Activated CD8-positive, alpha-beta T cell treated with anti-CD3 and anti-CD28 coated beads, Interleukin-2, amount 10 ng/mL, durations not matched to agents 7 days and 5 days (primary cell): ENCODE measurements at regions not wholly inside any gene's neighbourhood (a gene's known extent, or its start where the extent isn't known, plus 50 kb on each side); places are given as distances from the start of the nearest gene placed in this dataset.

ENCODE experiments used
- ATAC-seq: fragments of 150-1000 bp; cut with Tn5 transposase; one replicate; pipeline ENCODE4 v1.10.0; 2021; ENCODE audit warnings: moderate library complexity
- CTCF ChIA-PET: fragments of 350-600 bp; sonication (Branson Sonifier 250); formaldehyde crosslinking; loops from one replicate; lab custom pipeline; 2021; ENCODE audit warnings: antibody characterized with exemption; lab: Charles Lee
- POLR2A ChIA-PET: fragments of 350-600 bp; sonication (Branson Sonifier 250); formaldehyde crosslinking; loops from one replicate; lab custom pipeline; 2021; ENCODE audit warnings: antibody characterized with exemption; lab: Charles Lee
- DNase-seq: peaks from one replicate; pipeline ENCODE4 v3.0.0-alpha.2; 2020
- H3K27ac Mint-ChIP-seq: one replicate; pipeline ENCODE4 v1.8.0; 2021; ENCODE audit warnings: mild to moderate bottlenecking, mixed read lengths
- H3K27me3 Mint-ChIP-seq: one replicate; pipeline ENCODE4 v1.8.0; 2021; ENCODE audit warnings: low read depth, mixed read lengths
- H3K36me3 Mint-ChIP-seq: one replicate; pipeline ENCODE4 v1.8.0; 2021; ENCODE audit warnings: low read depth, mixed read lengths
- H3K4me1 Mint-ChIP-seq: one replicate; pipeline ENCODE4 v1.8.0; 2021; ENCODE audit warnings: low read depth, mixed read lengths
- H3K4me3 Mint-ChIP-seq: one replicate; pipeline ENCODE4 v1.8.0; 2021; ENCODE audit warnings: mild to moderate bottlenecking, mixed read lengths
- H3K9me3 Mint-ChIP-seq: one replicate; pipeline ENCODE4 v1.8.0; 2022; ENCODE audit warnings: mixed read lengths; ENCODE audit not compliant: insufficient read depth

DNA sequence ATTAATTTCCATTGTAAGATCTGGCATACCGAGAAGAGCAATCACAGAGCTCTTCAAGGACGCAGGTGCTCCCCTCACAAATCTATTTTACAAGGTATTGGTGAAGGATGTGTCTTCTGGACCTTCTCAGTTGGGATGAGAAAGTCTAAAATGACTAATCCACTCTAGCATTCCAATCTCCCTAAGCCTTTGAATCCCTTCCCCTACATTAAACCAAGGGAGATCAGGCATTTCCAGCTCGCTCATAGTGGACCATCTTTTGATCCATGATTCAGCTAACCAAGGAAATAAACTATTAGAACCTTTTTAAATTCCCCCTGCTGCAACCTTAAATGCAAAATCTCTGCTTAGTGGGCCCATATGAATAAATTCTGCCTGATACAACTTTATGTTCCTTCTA lies 95.9 kb upstream of the FBN2 start:
- no peak overlapping the region for H3K27ac Mint-ChIP-seq
- H3K4me1 Mint-ChIP-seq: no peaks in the 10 kb centered on the region
- no peaks in the 10 kb centered on the region for H3K36me3 Mint-ChIP-seq
- no peak overlapping the region for H3K4me3 Mint-ChIP-seq
- no peak for ATAC-seq
- H3K27me3 Mint-ChIP-seq: no peaks in the 10 kb centered on the region
- POLR2A ChIA-PET: no interaction called here
- CTCF ChIA-PET: no interaction called here
- no peak for DNase-seq
- H3K9me3 Mint-ChIP-seq: no peaks in the 10 kb centered on the region

DNA sequence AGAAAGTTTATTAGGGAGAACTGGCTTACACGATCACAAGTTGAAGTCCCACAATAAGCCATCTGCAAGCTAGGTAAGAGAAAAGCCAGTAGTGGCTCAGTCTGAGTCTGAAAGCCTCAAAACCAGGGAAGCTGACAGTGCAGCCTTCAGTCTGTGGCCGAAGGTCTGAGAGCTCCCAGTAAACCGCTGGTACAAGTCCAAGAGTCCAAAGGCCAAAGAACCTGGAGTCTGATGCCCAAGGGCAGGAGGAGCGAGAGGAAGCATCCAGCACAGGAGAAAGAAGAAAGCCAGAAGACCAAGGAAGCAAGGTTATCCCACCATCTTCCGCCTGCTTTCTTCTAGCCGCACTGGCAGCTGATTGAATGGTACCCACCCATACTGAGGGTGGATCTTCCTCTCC lies 97.3 kb upstream of the FBN2 start:
- H3K36me3 Mint-ChIP-seq: no peaks in the 10 kb centered on the region
- H3K4me1 Mint-ChIP-seq: no peaks in the 10 kb centered on the region
- ATAC-seq: no peak
- H3K4me3 Mint-ChIP-seq: no peak overlapping the region
- no peaks in the 10 kb centered on the region for H3K9me3 Mint-ChIP-seq
- no peaks in the 10 kb centered on the region for H3K27me3 Mint-ChIP-seq
- no peak overlapping the region for H3K27ac Mint-ChIP-seq
- POLR2A ChIA-PET: no interaction called here
- CTCF ChIA-PET: no interaction called here
- no peak for DNase-seq

DNA sequence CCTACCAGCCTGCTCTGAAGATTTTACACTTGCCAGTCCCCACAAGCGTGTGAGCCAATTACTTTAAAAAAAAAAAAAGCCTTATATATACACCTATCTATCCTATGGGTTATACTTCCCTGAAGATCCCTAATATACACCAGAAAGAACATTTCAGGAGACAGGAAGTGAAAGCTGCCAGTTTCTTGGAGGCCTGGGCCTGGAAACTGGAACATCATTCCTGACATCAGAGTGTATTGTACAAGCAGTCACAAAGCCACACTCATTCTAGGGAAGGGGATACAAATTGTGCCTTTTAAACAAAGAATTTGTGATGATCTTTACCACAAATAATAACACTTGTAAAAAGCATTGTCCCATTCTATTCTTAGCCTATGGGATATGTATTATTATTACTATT lies 98.3 kb upstream of the FBN2 start:
- H3K27me3 Mint-ChIP-seq: no peaks in the 10 kb centered on the region
- DNase-seq (no peak), ATAC-seq (no peak)
- no peaks in the 10 kb centered on the region for H3K36me3 Mint-ChIP-seq
- ChIA-PET POLR2A (no interaction called here), CTCF (no interaction called here)
- H3K9me3 Mint-ChIP-seq: no peaks in the 10 kb centered on the region
- H3K27ac Mint-ChIP-seq: no peak overlapping the region
- no peak overlapping the region for H3K4me3 Mint-ChIP-seq
- H3K4me1 Mint-ChIP-seq: no peaks in the 10 kb centered on the region

DNA sequence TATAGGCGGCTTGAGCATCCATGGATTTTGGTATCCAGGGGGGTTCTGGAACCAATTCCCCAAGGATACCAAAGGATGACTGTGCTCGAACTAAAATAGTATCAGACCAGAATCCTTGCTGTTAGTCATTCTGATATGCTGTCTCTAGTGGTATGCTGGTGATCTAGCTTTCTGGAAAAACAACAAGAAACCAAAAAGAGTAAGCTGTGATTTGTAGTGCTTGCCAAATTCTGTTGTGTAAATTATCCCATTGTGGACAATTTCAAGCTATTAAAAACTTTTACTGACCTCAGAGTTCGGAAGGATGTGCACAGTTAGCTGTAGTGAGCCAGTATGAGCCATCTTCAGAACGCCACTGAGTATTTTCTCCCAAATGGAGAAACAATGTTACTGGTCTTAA lies 99.0 kb upstream of the FBN2 start:
- Mint-ChIP-seq H3K9me3 (no peaks in the 10 kb centered on the region), H3K4me3 (no peak overlapping the region)
- no peak for ATAC-seq

DNA sequence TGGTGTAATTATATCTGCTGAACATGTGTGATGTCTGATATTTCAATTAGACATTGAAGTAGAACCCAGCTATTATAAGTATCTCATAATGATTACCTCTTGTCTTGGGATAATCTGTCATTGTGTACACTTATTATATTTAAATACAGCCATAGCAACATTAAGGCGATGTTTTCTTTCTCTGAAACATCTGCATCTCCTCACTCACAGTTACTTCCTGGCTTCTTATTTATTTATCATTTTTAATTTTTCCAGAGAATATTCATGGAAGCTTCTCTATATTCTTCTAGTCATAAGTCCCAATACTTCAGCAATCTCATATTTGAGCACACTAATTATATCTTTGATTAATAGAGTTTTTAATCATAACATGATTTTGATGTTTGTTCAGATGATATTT lies 103.8 kb upstream of the FBN2 start:
- CTCF ChIA-PET: no interaction called here
- POLR2A ChIA-PET: no interaction called here
- ATAC-seq (no peak), DNase-seq (no peak)
- Mint-ChIP-seq H3K27me3 (no peaks in the 10 kb centered on the region), H3K36me3 (no peaks in the 10 kb centered on the region), H3K27ac (no peak overlapping the region), H3K4me1 (no peaks in the 10 kb centered on the region), H3K9me3 (no peaks in the 10 kb centered on the region), H3K4me3 (no peak overlapping the region)

More for the DNA sequence above, 99.0 kb upstream of the FBN2 start:
- no peaks in the 10 kb centered on the region for H3K36me3 Mint-ChIP-seq
- ChIA-PET POLR2A (no interaction called here), CTCF (no interaction called here)
- H3K27ac Mint-ChIP-seq: no peak overlapping the region
- no peaks in the 10 kb centered on the region for H3K27me3 Mint-ChIP-seq
- DNase-seq: no peak
- no peaks in the 10 kb centered on the region for H3K4me1 Mint-ChIP-seq

DNA sequence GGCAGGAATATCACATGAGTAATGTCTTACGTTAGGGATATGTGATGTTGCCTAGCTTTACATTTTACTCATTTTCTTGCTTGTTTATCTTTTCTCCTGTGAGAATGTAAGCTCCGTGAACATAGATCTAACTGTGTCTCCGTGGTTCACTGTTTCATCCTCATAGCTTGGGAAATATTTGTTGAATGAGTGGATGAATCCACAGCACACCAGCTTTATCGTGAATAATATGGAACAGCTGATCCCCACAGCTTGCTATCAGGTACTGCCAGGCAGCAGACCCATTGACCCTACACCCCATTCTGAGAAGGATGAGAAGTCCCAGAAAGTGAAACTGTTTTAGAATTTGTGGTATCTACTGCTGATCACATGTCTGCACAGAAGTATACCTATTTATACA lies 106.8 kb upstream of the FBN2 start:
- ATAC-seq: no peak
- POLR2A ChIA-PET: no interaction called here
- Mint-ChIP-seq H3K36me3 (no peaks in the 10 kb centered on the region), H3K9me3 (no peaks in the 10 kb centered on the region), H3K4me1 (no peaks in the 10 kb centered on the region), H3K4me3 (no peak overlapping the region), H3K27me3 (no peaks in the 10 kb centered on the region), H3K27ac (no peak overlapping the region)
- CTCF ChIA-PET: no interaction called here
- no peak for DNase-seq

DNA sequence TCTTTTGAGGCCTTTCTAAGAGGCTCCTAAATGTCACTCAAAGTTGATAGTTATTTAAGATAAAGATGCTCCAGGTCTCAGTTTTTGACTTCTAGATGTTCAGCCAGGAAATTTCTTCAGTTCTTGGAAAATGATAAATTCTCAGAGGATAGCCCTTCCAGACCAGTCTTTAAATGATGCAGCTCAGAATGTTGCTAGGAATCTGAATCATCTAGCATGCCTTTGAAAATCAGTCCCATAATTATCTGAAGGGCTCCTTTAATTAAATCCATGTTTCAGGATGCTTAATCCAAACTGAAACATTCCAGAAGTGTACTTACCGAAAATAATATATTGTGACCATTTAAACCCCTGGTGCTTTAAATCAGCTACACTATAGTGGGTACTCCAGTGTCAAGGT lies 107.5 kb upstream of the FBN2 start:
- ChIA-PET CTCF (no interaction called here), POLR2A (no interaction called here)
- DNase-seq (no peak), ATAC-seq (no peak)
- Mint-ChIP-seq H3K4me3 (no peak overlapping the region), H3K36me3 (no peaks in the 10 kb centered on the region), H3K4me1 (no peaks in the 10 kb centered on the region), H3K27ac (no peak overlapping the region), H3K27me3 (no peaks in the 10 kb centered on the region), H3K9me3 (no peaks in the 10 kb centered on the region)

DNA sequence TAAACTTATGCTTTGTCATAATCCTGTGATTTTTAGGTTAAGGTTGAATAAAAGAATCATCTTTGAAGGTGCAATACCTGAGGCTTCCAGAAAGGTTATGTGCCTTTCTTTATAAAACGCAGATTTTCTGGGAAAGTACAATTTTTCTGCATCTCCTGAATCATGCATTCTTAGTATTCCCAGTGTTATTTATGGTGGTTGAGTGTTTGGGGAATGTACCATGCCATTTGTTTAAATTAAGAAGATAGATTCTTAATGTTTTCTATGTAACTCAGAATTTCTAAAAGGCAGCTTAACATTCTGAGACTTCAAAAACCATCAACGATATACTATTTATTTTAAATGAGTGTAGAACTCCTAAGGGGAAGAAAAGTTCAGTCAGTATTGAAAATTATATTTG lies 108.1 kb upstream of the FBN2 start:
- ATAC-seq (no peak), DNase-seq (no peak)
- ChIA-PET CTCF (no interaction called here), POLR2A (no interaction called here)
- no peaks in the 10 kb centered on the region for H3K9me3 Mint-ChIP-seq
- H3K27ac Mint-ChIP-seq: no peak overlapping the region
- no peaks in the 10 kb centered on the region for H3K36me3 Mint-ChIP-seq
- no peaks in the 10 kb centered on the region for H3K27me3 Mint-ChIP-seq
- H3K4me1 Mint-ChIP-seq: no peaks in the 10 kb centered on the region
- H3K4me3 Mint-ChIP-seq: no peak overlapping the region

DNA sequence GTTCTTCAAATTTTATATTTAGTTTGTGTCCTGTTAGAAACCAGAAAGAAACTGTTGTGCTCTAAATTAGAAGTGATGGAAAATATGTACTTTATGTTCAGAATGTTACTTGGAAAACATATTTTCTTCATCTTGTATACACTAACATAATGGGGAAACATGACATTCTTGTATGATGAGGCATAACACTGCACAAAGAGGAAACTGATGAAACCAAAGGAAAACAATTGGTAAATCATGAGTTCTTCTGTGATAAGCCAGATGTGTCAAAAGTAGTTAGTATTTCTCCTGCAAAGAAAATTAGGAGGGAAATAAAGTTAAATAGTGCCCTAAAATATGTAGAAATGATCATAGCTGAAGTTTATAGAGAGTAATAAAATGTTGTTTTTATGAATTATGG lies 111.1 kb upstream of the FBN2 start:
- Mint-ChIP-seq H3K9me3 (no peaks in the 10 kb centered on the region), H3K4me3 (no peak overlapping the region), H3K27ac (no peak overlapping the region), H3K36me3 (no peaks in the 10 kb centered on the region), H3K4me1 (no peaks in the 10 kb centered on the region), H3K27me3 (no peaks in the 10 kb centered on the region)
- DNase-seq (no peak), ATAC-seq (no peak)
- CTCF ChIA-PET: no interaction called here
- POLR2A ChIA-PET: no interaction called here

DNA sequence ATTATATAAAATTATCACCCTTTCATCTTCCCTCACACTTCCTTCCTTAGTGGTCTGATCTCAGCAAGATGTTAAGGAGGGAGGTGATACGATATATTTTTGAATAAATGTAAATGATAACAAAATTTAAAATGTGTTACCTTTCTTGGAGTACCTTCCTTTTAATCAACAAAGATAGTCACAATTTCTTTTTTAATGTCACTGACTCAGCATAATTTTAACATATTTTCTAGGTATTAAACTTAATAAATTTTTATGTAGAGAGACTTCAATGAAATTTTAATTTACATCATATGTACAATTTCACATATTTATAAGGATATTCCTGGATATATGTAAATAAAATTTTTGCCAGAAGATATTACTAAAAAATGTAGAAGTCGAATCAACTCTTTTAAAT lies 125.0 kb upstream of the FBN2 start:
- CTCF ChIA-PET: no interaction called here
- Mint-ChIP-seq H3K27me3 (no peaks in the 10 kb centered on the region), H3K4me3 (no peak overlapping the region), H3K36me3 (no peaks in the 10 kb centered on the region), H3K27ac (no peak overlapping the region), H3K9me3 (no peaks in the 10 kb centered on the region), H3K4me1 (no peaks in the 10 kb centered on the region)
- POLR2A ChIA-PET: no interaction called here
- DNase-seq (no peak), ATAC-seq (no peak)

DNA sequence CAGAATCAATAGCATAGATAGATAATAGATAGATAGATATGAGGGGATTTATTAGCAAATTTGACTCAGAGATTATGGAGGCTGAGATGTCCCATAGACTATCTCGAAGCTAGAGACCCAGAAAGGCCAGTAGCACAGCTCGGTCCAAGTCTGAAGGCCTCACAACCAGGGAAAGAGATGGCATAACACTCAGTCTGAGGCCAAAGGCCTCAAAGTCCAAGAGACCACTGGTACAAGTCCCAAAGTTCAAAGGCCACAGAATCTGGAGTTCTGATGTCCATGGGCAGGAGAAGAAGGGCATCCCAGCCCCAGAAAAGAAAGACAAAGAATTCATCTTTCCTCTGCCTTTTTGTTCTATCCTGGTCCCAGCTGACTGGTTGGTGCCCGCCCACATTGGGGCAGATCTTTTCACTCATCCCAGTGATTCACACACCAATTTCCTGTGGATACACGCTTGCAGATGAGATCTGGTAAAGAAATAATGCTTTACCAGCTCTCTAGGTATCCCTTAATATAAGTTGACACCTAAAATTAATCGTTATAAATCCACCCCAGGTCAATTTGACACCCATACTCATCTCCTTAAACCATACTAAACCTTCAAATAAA lies 127.8 kb upstream of the FBN2 start:
- no peaks in the 10 kb centered on the region for H3K36me3 Mint-ChIP-seq
- H3K9me3 Mint-ChIP-seq: no peaks in the 10 kb centered on the region
- H3K4me3 Mint-ChIP-seq: no peak overlapping the region
- CTCF ChIA-PET: no interaction called here
- POLR2A ChIA-PET: no interaction called here
- H3K4me1 Mint-ChIP-seq: no peaks in the 10 kb centered on the region
- no peak overlapping the region for H3K27ac Mint-ChIP-seq
- DNase-seq: no peak
- no peak for ATAC-seq
- no peaks in the 10 kb centered on the region for H3K27me3 Mint-ChIP-seq

DNA sequence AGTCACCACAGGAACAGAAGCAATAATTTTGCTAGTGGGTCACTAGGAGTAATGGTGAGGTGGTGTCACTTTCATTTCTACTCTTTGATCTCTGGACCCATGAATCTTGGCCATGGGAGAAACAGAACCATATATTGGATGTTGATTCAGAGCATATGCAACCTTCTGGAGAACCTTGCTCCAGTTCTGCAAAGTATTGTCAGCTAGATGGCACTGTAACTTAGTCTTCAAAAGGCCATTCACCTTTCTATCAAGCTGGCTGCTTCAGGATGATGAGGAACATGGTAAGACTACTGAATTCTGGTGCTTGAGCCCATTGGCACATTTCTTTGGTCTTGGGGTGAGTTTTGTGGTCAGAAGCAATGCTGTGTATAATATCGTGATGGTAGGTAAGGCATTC lies 129.1 kb upstream of the FBN2 start:
- ChIA-PET CTCF (no interaction called here), POLR2A (no interaction called here)
- Mint-ChIP-seq H3K4me1 (no peaks in the 10 kb centered on the region), H3K36me3 (no peaks in the 10 kb centered on the region), H3K4me3 (no peak overlapping the region), H3K27ac (no peak overlapping the region), H3K27me3 (no peaks in the 10 kb centered on the region), H3K9me3 (no peaks in the 10 kb centered on the region)
- no peak for DNase-seq
- no peak for ATAC-seq

DNA sequence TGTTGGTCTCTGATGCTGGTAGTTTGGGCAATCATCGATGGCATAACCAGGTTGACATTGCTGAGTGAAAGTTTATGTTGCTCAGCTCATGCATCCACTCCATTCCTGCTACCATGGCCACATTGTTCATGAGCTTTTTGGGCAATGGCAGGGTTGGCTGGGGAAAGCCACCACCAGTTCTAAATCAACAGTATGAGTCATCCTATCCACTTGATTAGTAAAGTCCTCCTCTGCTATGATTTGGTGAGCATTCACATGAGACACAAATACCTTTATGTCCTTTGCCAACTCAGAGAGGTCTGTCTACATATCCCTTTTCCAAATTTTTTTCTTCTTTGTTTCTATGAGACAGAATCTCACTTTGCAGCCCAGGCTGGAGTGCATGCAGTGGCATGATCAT lies 129.7 kb upstream of the FBN2 start:
- no peak overlapping the region for H3K4me3 Mint-ChIP-seq
- no peaks in the 10 kb centered on the region for H3K4me1 Mint-ChIP-seq
- ChIA-PET POLR2A (no interaction called here), CTCF (no interaction called here)
- no peak overlapping the region for H3K27ac Mint-ChIP-seq
- no peaks in the 10 kb centered on the region for H3K9me3 Mint-ChIP-seq
- ATAC-seq (no peak), DNase-seq (no peak)
- no peaks in the 10 kb centered on the region for H3K36me3 Mint-ChIP-seq
- no peaks in the 10 kb centered on the region for H3K27me3 Mint-ChIP-seq
